ENCODE measurements at regions not wholly inside any gene's neighbourhood (a gene's known extent, or its start where the extent isn't known, plus 50 kb on each side); places are given as distances from the start of the nearest gene placed in this dataset.

- no peak for DNase-seq
Measured at GRCh38 chr10:130776724-130777123, 534.8 kb downstream of the TCERG1L start.

- DNase-seq = no peak
Measured at GRCh38 chr10:130777507-130778165, 533.9 kb downstream of the TCERG1L start.

- DNase-seq = no peak
Measured at GRCh38 chr10:130778166-130778545, 533.4 kb downstream of the TCERG1L start.

GRCh38 chr10:130780763-130781162 is 530.8 kb downstream of the TCERG1L start:
- DNase-seq = no peak

- no peak for DNase-seq
Measured at GRCh38 chr10:130781206-130781605, 530.3 kb downstream of the TCERG1L start.

GRCh38 chr10:130781623-130782022 is 529.9 kb downstream of the TCERG1L start:
- no peak for DNase-seq

GRCh38 chr10:130782467-130782866 is 529.1 kb downstream of the TCERG1L start:
- no peak for DNase-seq

- no peak for DNase-seq
Measured at GRCh38 chr10:130784326-130784725, 527.2 kb downstream of the TCERG1L start.

GRCh38 chr10:130786365-130786966 is 525.1 kb downstream of the TCERG1L start:
- no peak for DNase-seq

- DNase-seq = no peak
Measured at GRCh38 chr10:130787243-130787642, 524.3 kb downstream of the TCERG1L start.

- DNase-seq = no peak
Measured at GRCh38 chr10:130787821-130788220, 523.7 kb downstream of the TCERG1L start.

GRCh38 chr10:130790339-130790738 is 521.2 kb downstream of the TCERG1L start:
- no peak for DNase-seq

- DNase-seq = no peak
Measured at GRCh38 chr10:130792096-130792845, 519.2 kb downstream of the TCERG1L start.

GRCh38 chr10:130795819-130796218 is 515.7 kb downstream of the TCERG1L start:
- no peak for DNase-seq

- no peak for DNase-seq
Measured at GRCh38 chr10:130799532-130799931, 512.0 kb downstream of the TCERG1L start.

GRCh38 chr10:130800281-130800680 is 511.2 kb downstream of the TCERG1L start:
- no peak for DNase-seq

- no peak for DNase-seq
Measured at GRCh38 chr10:130801276-130801675, 510.2 kb downstream of the TCERG1L start.

GRCh38 chr10:130801784-130802183 is 509.7 kb downstream of the TCERG1L start:
- no peak for DNase-seq

- DNase-seq = no peak
Measured at GRCh38 chr10:130802301-130802700, 509.2 kb downstream of the TCERG1L start.

- no peak for DNase-seq
Measured at GRCh38 chr10:130804281-130804680, 507.2 kb downstream of the TCERG1L start.

GRCh38 chr10:130804778-130805634 is 506.5 kb downstream of the TCERG1L start:
- DNase-seq = no peak

GRCh38 chr10:130805635-130806030 is 505.9 kb downstream of the TCERG1L start:
- no peak for DNase-seq

- no peak for DNase-seq
Measured at GRCh38 chr10:130806426-130806825, 505.1 kb downstream of the TCERG1L start.

Data from activated CD4-positive, alpha-beta T cell treated with anti-CD3 and anti-CD28 coated beads, Interleukin-2, amount 50 U/mL, for 1 hour (primary cell).